ENCODE measurements at regions not wholly inside any gene's neighbourhood (a gene's known extent, or its start where the extent isn't known, plus 50 kb on each side); places are given as distances from the start of the nearest gene placed in this dataset.

DNA sequence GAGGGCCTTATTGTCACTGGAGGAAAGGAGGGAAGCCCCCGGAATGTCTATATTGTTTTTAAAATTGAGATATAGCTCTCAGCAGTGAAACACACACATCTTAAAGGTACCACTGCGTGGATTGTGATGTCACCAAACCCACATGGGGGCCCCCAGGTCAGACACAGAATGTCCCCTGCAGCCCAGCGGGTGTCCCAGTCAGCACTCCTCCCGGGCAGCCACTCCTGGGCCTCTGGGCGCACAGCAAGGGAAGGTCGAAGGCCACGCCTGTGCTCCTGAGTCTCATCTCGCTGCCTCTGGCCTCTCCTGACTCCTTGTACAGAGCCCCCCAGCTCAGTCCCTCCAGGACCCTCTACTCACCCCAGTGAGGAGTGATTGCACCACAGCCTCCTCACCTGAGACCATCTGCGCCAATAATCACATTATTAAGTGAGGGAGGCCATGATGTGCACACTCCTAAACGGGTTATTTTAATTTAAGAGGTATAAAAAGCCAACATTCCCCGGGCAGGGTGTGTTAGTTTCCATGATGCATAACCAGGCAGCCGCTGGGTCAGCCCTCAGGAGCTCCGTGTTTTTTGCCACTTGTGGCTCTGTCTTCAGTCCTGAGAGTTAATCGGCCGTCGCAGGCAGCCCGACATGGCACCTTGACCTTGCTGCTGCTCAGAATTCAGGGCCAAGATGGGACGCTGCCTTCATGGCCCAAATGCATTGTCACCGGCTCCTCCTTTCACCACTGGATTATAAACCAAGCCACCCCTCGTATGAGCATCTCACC is 1089.3 kb downstream of the BRD1 start:
- Histone ChIP-seq H3K36me3 (no peaks in the 10 kb centered on the region), H3K4me3 (no peak overlapping the region), H3K27me3 (peaks cover 0 to 5% (median 0%) of the 10 kb centered on the region in 9 donors), H3K9me3 (no peaks in the 10 kb centered on the region), H3K4me1 (no peaks in the 10 kb centered on the region), H3K27ac (no peak overlapping the region)
- TF ChIP-seq, protein P1, sequence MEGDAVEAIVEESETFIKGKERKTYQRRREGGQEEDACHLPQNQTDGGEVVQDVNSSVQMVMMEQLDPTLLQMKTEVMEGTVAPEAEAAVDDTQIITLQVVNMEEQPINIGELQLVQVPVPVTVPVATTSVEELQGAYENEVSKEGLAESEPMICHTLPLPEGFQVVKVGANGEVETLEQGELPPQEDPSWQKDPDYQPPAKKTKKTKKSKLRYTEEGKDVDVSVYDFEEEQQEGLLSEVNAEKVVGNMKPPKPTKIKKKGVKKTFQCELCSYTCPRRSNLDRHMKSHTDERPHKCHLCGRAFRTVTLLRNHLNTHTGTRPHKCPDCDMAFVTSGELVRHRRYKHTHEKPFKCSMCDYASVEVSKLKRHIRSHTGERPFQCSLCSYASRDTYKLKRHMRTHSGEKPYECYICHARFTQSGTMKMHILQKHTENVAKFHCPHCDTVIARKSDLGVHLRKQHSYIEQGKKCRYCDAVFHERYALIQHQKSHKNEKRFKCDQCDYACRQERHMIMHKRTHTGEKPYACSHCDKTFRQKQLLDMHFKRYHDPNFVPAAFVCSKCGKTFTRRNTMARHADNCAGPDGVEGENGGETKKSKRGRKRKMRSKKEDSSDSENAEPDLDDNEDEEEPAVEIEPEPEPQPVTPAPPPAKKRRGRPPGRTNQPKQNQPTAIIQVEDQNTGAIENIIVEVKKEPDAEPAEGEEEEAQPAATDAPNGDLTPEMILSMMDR (IDR thresholded peaks at IDR 0.05): no peak
- TF ChIP-seq POLR2A (IDR thresholded peaks at IDR 0.05): no peak
- DNase-seq (peak in 1 of 5 donors; percentile 16), ATAC-seq (no peak)
- whole genome bisulfite sequencing, 4 donors: 80 to 82% (median 82%) methylated on average over 20 of the region's 20 CpGs
- intact Hi-C loops (cut with DNase I): no loop called here

DNA sequence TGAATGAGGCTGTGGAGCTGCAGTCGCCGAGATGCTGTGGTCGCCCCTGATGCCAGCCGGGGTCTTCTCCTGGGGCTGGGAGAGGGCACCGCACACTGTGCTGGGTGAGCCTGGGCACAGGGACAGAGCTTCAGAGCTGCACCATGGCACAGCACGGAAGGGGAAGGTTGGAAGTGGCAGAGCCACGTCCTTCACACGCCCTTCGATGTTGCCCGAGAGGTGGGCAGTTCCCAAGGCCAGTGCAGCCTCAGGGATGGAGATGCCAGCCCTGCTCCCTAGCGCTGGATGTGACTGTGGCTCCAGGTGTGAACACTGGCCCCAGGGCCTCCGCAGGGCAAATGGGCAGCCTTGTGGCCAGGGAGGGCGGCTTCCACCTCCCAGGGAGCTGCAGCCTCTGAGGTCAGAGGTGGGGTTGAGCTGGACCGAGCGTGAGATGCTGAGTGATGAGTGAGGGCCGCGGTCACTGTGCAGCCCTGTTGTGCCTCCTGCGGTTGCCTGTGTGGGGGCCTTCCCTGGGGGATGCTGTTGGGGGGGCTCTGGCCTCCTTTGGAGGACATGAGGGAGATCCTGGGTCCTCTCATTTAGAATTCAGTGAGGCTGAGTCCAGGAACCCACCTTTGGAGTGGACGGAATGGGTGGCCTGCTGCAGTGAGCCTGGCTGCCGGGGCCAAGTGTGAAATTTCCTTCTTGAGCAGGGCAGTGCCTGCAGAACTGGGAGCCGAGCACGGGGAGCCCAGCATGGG is 1090.0 kb downstream of the BRD1 start:
- Histone ChIP-seq H3K9me3 (no peaks in the 10 kb centered on the region), H3K27ac (no peak overlapping the region), H3K4me3 (no peak overlapping the region), H3K27me3 (peaks cover 0 to 5% (median 0%) of the 10 kb centered on the region in 9 donors), H3K36me3 (no peaks in the 10 kb centered on the region), H3K4me1 (no peaks in the 10 kb centered on the region)
- ATAC-seq: peak in 1 of 4 donors; percentile 12
- peak in 2 of 5 donors; percentile 9 to 48 for DNase-seq
- TF ChIP-seq, protein P1 (IDR thresholded peaks at IDR 0.05): no peak
- TF ChIP-seq POLR2A (IDR thresholded peaks at IDR 0.05): no peak
- WGBS, 4 donors: 80 to 86% (median 83%) methylated on average over 6 to 22 of the region's 22 CpGs
- intact Hi-C loops (cut with DNase I): no loop called here

DNA sequence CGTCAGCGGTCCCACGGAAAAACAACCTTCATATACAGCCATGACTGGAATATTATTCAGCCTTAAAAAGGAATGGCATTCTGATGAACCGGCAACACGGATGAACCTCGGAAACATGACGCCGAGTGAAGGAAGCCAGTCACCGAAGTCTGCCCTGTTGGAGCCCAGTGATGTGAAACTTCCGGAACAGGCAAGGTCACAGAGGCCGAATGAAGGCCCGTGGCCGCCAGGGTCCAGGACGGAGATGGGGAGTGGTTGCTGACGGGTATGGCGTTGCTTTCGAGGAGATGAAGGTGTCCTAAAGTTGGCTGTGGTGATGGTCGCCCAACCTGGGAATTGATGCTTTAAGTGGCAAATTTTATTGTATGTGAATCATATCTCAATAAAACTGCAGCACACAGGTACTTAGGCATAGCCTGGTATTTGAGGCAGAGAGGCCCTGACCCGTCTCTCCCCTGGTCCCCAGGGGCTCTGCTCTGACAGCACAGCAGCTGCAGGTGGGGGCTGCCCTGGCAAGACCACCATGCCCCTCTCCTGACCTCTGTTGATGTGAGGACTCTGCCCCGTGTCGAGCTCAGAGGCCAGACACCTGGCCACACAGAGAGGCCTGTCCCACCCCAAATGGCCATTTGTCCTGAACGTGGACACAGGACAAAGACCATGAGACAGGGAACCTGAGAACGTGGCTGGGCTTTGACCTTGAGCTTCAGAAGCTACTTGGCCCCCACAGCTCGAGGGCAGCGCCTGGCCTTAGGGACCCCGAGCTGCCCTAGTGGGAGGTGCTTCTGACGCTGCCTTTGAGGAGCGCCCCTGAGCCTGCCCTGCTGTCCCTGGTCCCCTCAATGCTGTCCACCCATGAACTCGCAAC is 1090.8 kb downstream of the BRD1 start:
- intact Hi-C loops (cut with DNase I): no loop called here
- DNase-seq (peak in 1 of 5 donors; percentile 28), ATAC-seq (no peak)
- TF ChIP-seq POLR2A (IDR thresholded peaks at IDR 0.05): no peak
- TF ChIP-seq, protein P1 (IDR thresholded peaks at IDR 0.05): no peak
- no peaks in the 10 kb centered on the region for H3K4me1 ChIP-seq
- H3K36me3 ChIP-seq: no peaks in the 10 kb centered on the region
- no peak overlapping the region for H3K27ac ChIP-seq
- H3K27me3 ChIP-seq: peaks cover 0 to 5% (median 0%) of the 10 kb centered on the region in 9 donors
- no peak overlapping the region for H3K4me3 ChIP-seq
- whole genome bisulfite sequencing, 4 donors: 81 to 91% (median 86%) methylated on average over 25 to 29 of the region's 29 CpGs
- no peaks in the 10 kb centered on the region for H3K9me3 ChIP-seq

Data from heart left ventricle (tissue), 16 donors.